Mesenchymal stem cell (in vitro differentiated cells and primary cell): ENCODE measurements at regions not wholly inside any gene's neighbourhood (a gene's known extent, or its start where the extent isn't known, plus 50 kb on each side); places are given as distances from the start of the nearest gene placed in this dataset.

ENCODE experiments used
- DNase-seq: peaks from one replicate; pipeline ENCODE4 v3.0.0-alpha.2; 2013
- H2AFZ ChIP-seq: one replicate; pipeline ENCODE4 v1.6.1; 2013; ENCODE audit warnings: low read depth, mild to moderate bottlenecking, control low read depth, inconsistent platforms, low read length, moderate library complexity
- H2AK5ac ChIP-seq: 2 replicates; pipeline ENCODE4 v1.6.1; 2013; ENCODE audit warnings: low read length, moderate library complexity, mild to moderate bottlenecking, inconsistent platforms; ENCODE audit not compliant: severe bottlenecking
- H2BK120ac ChIP-seq: one replicate; pipeline ENCODE4 v1.6.1; 2013; ENCODE audit warnings: low read depth, mild to moderate bottlenecking, inconsistent platforms, low read length, moderate library complexity
- H2BK12ac ChIP-seq, 2 experiments: one replicate each; pipeline ENCODE4 v1.6.1; 2013; ENCODE audit warnings: inconsistent platforms in 2 of 2, low read length in 2 of 2, mild to moderate bottlenecking in 2 of 2, moderate library complexity in 2 of 2, control low read depth in 1 of 2
- H2BK15ac ChIP-seq: one replicate; pipeline ENCODE4 v1.6.1; 2013; ENCODE audit warnings: mild to moderate bottlenecking, low read depth, inconsistent platforms; ENCODE audit not compliant: poor library complexity, severe bottlenecking
- H2BK5ac ChIP-seq: 2 replicates; pipeline ENCODE4 v1.6.1; 2013; ENCODE audit warnings: low read depth, mild to moderate bottlenecking, low read length, control low read depth, inconsistent platforms; ENCODE audit not compliant: poor library complexity, severe bottlenecking
- H3K14ac ChIP-seq, 2 experiments: one replicate each; pipeline ENCODE4 v1.6.1; 2013; ENCODE audit warnings: inconsistent platforms in 2 of 2, low read length in 2 of 2, control low read depth in 1 of 2, mild to moderate bottlenecking in 1 of 2, moderate library complexity in 1 of 2
- H3K18ac ChIP-seq, 2 experiments: one replicate each; pipeline ENCODE4 v1.6.1; 2013; ENCODE audit warnings: inconsistent platforms in 2 of 2, low read length in 2 of 2, control low read depth in 1 of 2, low read depth in 1 of 2, mild to moderate bottlenecking in 1 of 2
- H3K23ac ChIP-seq, 2 experiments: one replicate each; pipeline ENCODE4 v1.6.1; 2013; ENCODE audit warnings: inconsistent platforms in 2 of 2, low read length in 2 of 2, mild to moderate bottlenecking in 2 of 2, moderate library complexity in 2 of 2, control low read depth in 1 of 2
- H3K27ac ChIP-seq: 2 replicates; pipeline ENCODE4 v1.5.1; 2013; ENCODE audit warnings: mild to moderate bottlenecking, moderate library complexity, low read length, control low read depth, inconsistent platforms; ENCODE audit not compliant: poor library complexity, severe bottlenecking
- H3K27me3 ChIP-seq, 2 experiments: 2 replicates each; pipeline versions ENCODE4 v1.6.1 to v1.7.0; 2013; ENCODE audit warnings: low read length in 2 of 2, mild to moderate bottlenecking in 2 of 2, moderate library complexity in 2 of 2, control low read depth in 1 of 2, inconsistent platforms in 1 of 2; ENCODE audit not compliant: control insufficient read depth in 1 of 2, insufficient read depth in 1 of 2
- H3K36me3 ChIP-seq, 2 experiments: 2 replicates each; pipeline versions ENCODE4 v1.6.1 to v1.7.0; 2013; ENCODE audit warnings: low read length in 2 of 2, control low read depth in 1 of 2, inconsistent platforms in 1 of 2, low read depth in 1 of 2, mild to moderate bottlenecking in 1 of 2; ENCODE audit not compliant: insufficient read depth in 2 of 2, control insufficient read depth in 1 of 2
- H3K4ac ChIP-seq, 2 experiments: one replicate each; pipeline ENCODE4 v1.6.1; 2013; ENCODE audit warnings: inconsistent platforms in 2 of 2, low read length in 2 of 2, mild to moderate bottlenecking in 2 of 2, moderate library complexity in 2 of 2, control low read depth in 1 of 2, low read depth in 1 of 2
- H3K4me1 ChIP-seq: 2 replicates; pipeline ENCODE4 v1.6.1; 2013; ENCODE audit warnings: low read depth, low read length, control low read depth; ENCODE audit not compliant: control insufficient read depth, insufficient read depth
- H3K4me2 ChIP-seq: 2 replicates; pipeline ENCODE4 v1.6.1; 2013; ENCODE audit warnings: low read length, mild to moderate bottlenecking, inconsistent platforms; ENCODE audit not compliant: poor library complexity, severe bottlenecking
- H3K4me3 ChIP-seq, 2 experiments: 2 replicates each; pipeline versions ENCODE4 v1.5.1 to v1.7.0; 2013; ENCODE audit warnings: low read length in 2 of 2, mild to moderate bottlenecking in 2 of 2, control low read depth in 1 of 2, low read depth in 1 of 2; ENCODE audit not compliant: insufficient read depth in 1 of 2
- H3K79me1 ChIP-seq: replicated peaks from 2 replicates; pipeline ENCODE4 v1.6.1; 2013; ENCODE audit warnings: mild to moderate bottlenecking, control low read depth, low read length, inconsistent platforms; ENCODE audit not compliant: poor library complexity, severe bottlenecking
- H3K9ac ChIP-seq: 2 replicates; pipeline ENCODE4 v1.7.0; 2013; ENCODE audit warnings: mild to moderate bottlenecking, low read length, moderate library complexity
- H3K9me3 ChIP-seq: 2 replicates; pipeline ENCODE4 v1.7.0; 2013; ENCODE audit warnings: mild to moderate bottlenecking, low read length; ENCODE audit not compliant: control insufficient read depth
- H4K8ac ChIP-seq: one replicate; pipeline ENCODE4 v1.6.1; 2013; ENCODE audit warnings: inconsistent platforms, mild to moderate bottlenecking, low read length, moderate library complexity
- H4K91ac ChIP-seq: one replicate; pipeline ENCODE4 v1.6.1; 2013; ENCODE audit warnings: mild to moderate bottlenecking, low read length, inconsistent platforms
- WGBS: methylation state at CpG from one replicate; pipeline ENCODE4 v1.1.7; 2013; ENCODE audit warnings: mixed read lengths; 5-methylcytosine and 5-hydroxymethylcytosine counted together

DNA sequence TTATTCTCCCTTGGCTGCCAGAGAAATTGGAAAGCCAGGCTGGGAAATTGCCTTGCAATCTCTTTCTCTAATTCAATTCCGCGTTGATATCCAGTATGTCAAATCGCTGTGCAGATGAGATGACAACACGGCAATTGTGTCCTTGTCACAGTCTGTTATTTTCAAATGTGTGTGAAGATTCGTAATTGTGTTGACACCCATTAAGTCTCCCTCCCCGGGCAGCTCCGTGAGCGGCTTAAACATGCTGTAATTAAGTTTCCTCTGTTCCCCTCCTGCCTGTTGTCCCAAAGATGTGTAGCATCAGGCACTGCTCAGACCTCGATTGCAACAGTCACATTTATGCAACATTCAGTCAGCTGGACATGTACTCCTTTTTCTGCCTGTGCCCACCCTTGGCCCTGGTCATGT lies 209.5 kb downstream of the LPIN1 start:
- no peaks in the 10 kb centered on the region for H3K79me1 ChIP-seq
- no peak overlapping the region for H4K91ac ChIP-seq
- no peak overlapping the region for H3K4me2 ChIP-seq
- DNase-seq, result no peak
- no peak overlapping the region for H3K14ac ChIP-seq
- no peak overlapping the region for H3K4ac ChIP-seq
- H3K27ac ChIP-seq, result no peak overlapping the region
- 94% methylated on average over 8 of the region's 9 CpGs for WGBS
- peaks cover 3% of the 10 kb centered on the region for H3K9me3 ChIP-seq
- H2BK15ac ChIP-seq, result no peak overlapping the region
- H2AK5ac ChIP-seq, result no peak overlapping the region
- H2BK120ac ChIP-seq, result no peak overlapping the region
- no peak overlapping the region for H2AFZ ChIP-seq
- no peak overlapping the region for H3K23ac ChIP-seq
- H3K4me1 ChIP-seq, result no peaks in the 10 kb centered on the region
- no peak overlapping the region for H3K18ac ChIP-seq
- H3K27me3 ChIP-seq, result peaks cover 0 to 14% of the 10 kb centered on the region in 2 experiments
- H4K8ac ChIP-seq, result no peak overlapping the region
- no peak overlapping the region for H3K9ac ChIP-seq
- no peaks in the 10 kb centered on the region for H3K36me3 ChIP-seq
- no peak overlapping the region for H2BK5ac ChIP-seq
- H3K4me3 ChIP-seq, result no peak overlapping the region
- H2BK12ac ChIP-seq, result no peak overlapping the region

DNA sequence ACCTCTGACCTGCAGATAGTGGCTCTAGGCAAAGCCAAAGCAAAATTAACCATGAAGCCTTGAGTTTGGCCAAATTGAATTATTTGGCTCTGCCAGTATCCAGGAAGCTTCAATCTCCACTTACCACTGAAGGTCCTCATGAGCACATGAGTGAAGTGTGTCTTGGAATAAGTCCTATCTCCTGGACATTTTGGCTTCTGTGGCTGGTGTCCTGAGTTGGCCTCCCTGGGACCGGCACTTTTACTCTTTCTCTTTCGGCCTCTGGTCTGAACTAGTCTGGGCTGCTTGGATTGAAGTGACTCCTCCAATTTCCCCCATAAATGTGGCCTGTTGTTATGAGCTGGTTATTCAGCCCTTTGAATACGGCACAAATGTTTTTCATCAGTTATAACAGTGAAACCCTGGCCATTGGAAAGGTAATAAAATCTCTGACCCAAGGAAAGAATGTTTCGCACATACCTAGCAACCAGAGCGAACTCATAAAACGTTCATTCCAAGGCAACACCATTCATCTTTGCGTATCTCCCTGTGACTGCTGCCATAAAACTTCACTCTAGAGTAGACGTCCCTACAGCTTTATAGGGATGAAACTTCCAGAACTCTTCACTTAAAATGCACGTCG lies 216.4 kb downstream of the LPIN1 start:
- Histone ChIP-seq H2AFZ (no peak overlapping the region), H2BK120ac (no peak overlapping the region), H3K4me1 (no peaks in the 10 kb centered on the region), H3K9me3 (peaks cover 12% of the 10 kb centered on the region), H3K36me3 (no peaks in the 10 kb centered on the region), H3K18ac (no peak overlapping the region), H2AK5ac (no peak overlapping the region), H3K4me3 (no peak overlapping the region), H3K27ac (no peak overlapping the region), H3K23ac (no peak overlapping the region), H3K4me2 (no peak overlapping the region), H3K27me3 (peaks cover 0 to 9% of the 10 kb centered on the region in 2 experiments), H3K14ac (no peak overlapping the region), H3K79me1 (no peaks in the 10 kb centered on the region), H2BK5ac (no peak overlapping the region), H4K8ac (no peak overlapping the region), H2BK12ac (no peak overlapping the region), H4K91ac (no peak overlapping the region), H3K4ac (no peak overlapping the region), H3K9ac (no peak overlapping the region), H2BK15ac (no peak overlapping the region)
- DNase-seq, result no peak
- 48% methylated on average over 10 of the region's 10 CpGs for WGBS

DNA sequence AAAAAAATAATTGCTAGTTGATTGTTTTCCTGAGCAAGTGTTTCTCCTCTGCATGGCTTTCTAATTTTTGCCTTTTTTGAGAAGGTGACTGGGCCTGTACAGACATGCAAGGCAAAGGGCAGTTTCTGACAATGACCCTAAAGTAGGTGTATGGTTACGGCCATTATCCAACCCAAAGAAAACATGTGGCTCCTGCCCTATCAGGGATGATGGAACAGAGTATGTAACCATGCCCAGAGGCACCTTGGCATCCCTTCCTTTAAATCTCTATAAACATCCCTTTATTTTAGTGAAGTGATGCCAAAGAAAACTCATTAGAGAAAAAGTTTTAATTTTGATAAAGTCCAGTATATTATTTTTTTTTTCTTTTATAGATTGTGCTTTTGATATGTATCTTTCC lies 217.5 kb downstream of the LPIN1 start:
- no peak overlapping the region for H2BK15ac ChIP-seq
- H4K8ac ChIP-seq, result no peak overlapping the region
- H3K9ac ChIP-seq, result no peak overlapping the region
- no peak overlapping the region for H3K18ac ChIP-seq
- no peaks in the 10 kb centered on the region for H3K36me3 ChIP-seq
- H2BK120ac ChIP-seq, result no peak overlapping the region
- H3K4me2 ChIP-seq, result no peak overlapping the region
- no peaks in the 10 kb centered on the region for H3K79me1 ChIP-seq
- WGBS, result 88% methylated on average over 1 of the region's 1 CpG
- H2BK5ac ChIP-seq, result no peak overlapping the region
- no peaks in the 10 kb centered on the region for H3K4me1 ChIP-seq
- no peak overlapping the region for H3K4ac ChIP-seq
- DNase-seq, result no peak
- H3K14ac ChIP-seq, result no peak overlapping the region
- H2BK12ac ChIP-seq, result no peak overlapping the region
- no peak overlapping the region for H3K4me3 ChIP-seq
- no peak overlapping the region for H3K23ac ChIP-seq
- H3K27ac ChIP-seq, result no peak overlapping the region
- H3K27me3 ChIP-seq, result peaks cover 0 to 5% of the 10 kb centered on the region in 2 experiments
- H2AFZ ChIP-seq, result no peak overlapping the region
- no peak overlapping the region for H2AK5ac ChIP-seq
- no peak overlapping the region for H4K91ac ChIP-seq
- peaks cover 12% of the 10 kb centered on the region for H3K9me3 ChIP-seq

DNA sequence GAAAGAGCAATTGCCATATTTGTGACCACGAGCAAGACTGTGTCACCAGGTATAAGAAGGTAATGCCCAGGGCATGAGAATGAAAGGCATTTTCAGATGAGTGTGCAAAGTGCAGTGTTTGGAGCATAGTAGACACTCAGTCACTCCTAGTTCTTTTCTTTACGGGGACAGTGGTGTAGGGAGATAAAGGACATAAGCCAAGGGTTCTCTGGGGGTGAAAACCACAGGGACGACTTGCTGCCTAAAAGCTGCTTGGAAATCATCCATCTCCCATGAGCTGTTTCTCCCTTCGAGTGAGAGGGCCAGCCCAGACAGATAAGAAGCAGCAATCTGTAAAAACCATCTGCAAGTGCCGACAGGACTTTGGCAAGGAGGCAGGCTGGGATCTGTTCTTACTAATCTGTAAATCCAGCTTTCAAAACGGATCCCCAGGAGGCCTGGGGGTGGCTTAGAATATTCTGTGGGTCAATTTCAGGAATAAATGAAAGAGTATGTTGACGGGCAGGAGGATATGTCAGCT lies 221.6 kb downstream of the LPIN1 start:
- WGBS, result 32% methylated on average over 7 of the region's 7 CpGs

More for the DNA sequence above, 221.6 kb downstream of the LPIN1 start:
- Histone ChIP-seq H3K27me3 (peaks cover 0 to 8% of the 10 kb centered on the region in 2 experiments), H3K9me3 (peaks cover 29% of the 10 kb centered on the region), H3K14ac (no peak overlapping the region), H4K91ac (no peak overlapping the region), H3K4me3 (no peak overlapping the region), H2BK120ac (no peak overlapping the region), H2AK5ac (no peak overlapping the region), H2BK12ac (no peak overlapping the region), H2BK5ac (no peak overlapping the region), H3K36me3 (no peaks in the 10 kb centered on the region), H3K4me1 (no peaks in the 10 kb centered on the region), H2BK15ac (no peak overlapping the region), H3K4me2 (no peak overlapping the region), H3K4ac (no peak overlapping the region), H3K27ac (no peak overlapping the region), H3K79me1 (no peaks in the 10 kb centered on the region), H3K18ac (no peak overlapping the region), H2AFZ (no peak overlapping the region), H4K8ac (no peak overlapping the region), H3K23ac (no peak overlapping the region), H3K9ac (no peak overlapping the region)
- DNase-seq, result peak; percentile 43
